ENCODE measurements at regions not wholly inside any gene's neighbourhood (a gene's known extent, or its start where the extent isn't known, plus 50 kb on each side); places are given as distances from the start of the nearest gene placed in this dataset.

DNA sequence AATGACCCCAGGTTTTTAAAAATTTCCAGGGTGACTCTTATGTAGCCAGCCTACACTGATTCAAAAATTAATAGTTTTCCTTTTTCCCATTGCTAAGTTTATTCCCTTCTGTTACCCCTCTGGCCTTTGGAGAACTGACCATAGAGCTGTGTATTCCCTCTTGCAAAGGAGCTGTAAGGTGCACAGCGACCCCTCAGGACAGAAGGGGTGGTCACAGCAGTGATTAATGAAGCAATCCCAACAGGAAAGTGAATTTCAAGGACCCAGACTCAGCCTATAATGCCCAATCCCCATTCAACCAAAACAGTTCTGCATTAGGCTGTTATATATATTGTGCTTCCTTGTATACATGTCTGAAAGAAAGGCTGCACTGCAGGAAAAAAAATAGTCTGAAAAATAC is 147.1 kb downstream of the WT1 start:
- no peak overlapping the region for H3K4me3 ChIP-seq (ENCODE audit: low read depth in 2 of 2, low read length in 1 of 2)
- no peaks in the 10 kb centered on the region for H3K9me3 ChIP-seq
- H3K79me2 ChIP-seq (ENCODE audit: insufficient read depth), result no peaks in the 10 kb centered on the region
- H3K27ac ChIP-seq (ENCODE audit: low read depth in 2 of 2, low read length in 1 of 2), result no peak overlapping the region
- no peaks in the 10 kb centered on the region for H4K20me1 ChIP-seq (ENCODE audit: insufficient read depth)
- POLR2A ChIA-PET, result no interaction called here
- peaks cover 5% of the 10 kb centered on the region; the same call in 1 of the 2 replicates for H3K27me3 ChIP-seq (ENCODE audit: insufficient read depth)
- TF ChIP-seq ELF1 (IDR thresholded peaks at IDR 0.05) (no peak), RCOR1 (IDR thresholded peaks at IDR 0.05; ENCODE audit: low read length) (no peak), FOXM1 (IDR thresholded peaks at IDR 0.05; ENCODE audit: low read depth) (no peak), NFIC (IDR thresholded peaks at IDR 0.05; ENCODE audit: borderline replicate concordance) (no peak), TCF12 (IDR thresholded peaks at IDR 0.05) (no peak)
- TF ChIP-seq, protein P1, sequence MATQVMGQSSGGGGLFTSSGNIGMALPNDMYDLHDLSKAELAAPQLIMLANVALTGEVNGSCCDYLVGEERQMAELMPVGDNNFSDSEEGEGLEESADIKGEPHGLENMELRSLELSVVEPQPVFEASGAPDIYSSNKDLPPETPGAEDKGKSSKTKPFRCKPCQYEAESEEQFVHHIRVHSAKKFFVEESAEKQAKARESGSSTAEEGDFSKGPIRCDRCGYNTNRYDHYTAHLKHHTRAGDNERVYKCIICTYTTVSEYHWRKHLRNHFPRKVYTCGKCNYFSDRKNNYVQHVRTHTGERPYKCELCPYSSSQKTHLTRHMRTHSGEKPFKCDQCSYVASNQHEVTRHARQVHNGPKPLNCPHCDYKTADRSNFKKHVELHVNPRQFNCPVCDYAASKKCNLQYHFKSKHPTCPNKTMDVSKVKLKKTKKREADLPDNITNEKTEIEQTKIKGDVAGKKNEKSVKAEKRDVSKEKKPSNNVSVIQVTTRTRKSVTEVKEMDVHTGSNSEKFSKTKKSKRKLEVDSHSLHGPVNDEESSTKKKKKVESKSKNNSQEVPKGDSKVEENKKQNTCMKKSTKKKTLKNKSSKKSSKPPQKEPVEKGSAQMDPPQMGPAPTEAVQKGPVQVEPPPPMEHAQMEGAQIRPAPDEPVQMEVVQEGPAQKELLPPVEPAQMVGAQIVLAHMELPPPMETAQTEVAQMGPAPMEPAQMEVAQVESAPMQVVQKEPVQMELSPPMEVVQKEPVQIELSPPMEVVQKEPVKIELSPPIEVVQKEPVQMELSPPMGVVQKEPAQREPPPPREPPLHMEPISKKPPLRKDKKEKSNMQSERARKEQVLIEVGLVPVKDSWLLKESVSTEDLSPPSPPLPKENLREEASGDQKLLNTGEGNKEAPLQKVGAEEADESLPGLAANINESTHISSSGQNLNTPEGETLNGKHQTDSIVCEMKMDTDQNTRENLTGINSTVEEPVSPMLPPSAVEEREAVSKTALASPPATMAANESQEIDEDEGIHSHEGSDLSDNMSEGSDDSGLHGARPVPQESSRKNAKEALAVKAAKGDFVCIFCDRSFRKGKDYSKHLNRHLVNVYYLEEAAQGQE (IDR thresholded peaks at IDR 0.05; ENCODE audit: low read depth, low read length), result no peak
- TF ChIP-seq, protein P2, sequence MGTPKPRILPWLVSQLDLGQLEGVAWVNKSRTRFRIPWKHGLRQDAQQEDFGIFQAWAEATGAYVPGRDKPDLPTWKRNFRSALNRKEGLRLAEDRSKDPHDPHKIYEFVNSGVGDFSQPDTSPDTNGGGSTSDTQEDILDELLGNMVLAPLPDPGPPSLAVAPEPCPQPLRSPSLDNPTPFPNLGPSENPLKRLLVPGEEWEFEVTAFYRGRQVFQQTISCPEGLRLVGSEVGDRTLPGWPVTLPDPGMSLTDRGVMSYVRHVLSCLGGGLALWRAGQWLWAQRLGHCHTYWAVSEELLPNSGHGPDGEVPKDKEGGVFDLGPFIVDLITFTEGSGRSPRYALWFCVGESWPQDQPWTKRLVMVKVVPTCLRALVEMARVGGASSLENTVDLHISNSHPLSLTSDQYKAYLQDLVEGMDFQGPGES (IDR thresholded peaks at IDR 0.05; ENCODE audit: low read depth, low read length), result no peak
- TF ChIP-seq, protein P3, sequence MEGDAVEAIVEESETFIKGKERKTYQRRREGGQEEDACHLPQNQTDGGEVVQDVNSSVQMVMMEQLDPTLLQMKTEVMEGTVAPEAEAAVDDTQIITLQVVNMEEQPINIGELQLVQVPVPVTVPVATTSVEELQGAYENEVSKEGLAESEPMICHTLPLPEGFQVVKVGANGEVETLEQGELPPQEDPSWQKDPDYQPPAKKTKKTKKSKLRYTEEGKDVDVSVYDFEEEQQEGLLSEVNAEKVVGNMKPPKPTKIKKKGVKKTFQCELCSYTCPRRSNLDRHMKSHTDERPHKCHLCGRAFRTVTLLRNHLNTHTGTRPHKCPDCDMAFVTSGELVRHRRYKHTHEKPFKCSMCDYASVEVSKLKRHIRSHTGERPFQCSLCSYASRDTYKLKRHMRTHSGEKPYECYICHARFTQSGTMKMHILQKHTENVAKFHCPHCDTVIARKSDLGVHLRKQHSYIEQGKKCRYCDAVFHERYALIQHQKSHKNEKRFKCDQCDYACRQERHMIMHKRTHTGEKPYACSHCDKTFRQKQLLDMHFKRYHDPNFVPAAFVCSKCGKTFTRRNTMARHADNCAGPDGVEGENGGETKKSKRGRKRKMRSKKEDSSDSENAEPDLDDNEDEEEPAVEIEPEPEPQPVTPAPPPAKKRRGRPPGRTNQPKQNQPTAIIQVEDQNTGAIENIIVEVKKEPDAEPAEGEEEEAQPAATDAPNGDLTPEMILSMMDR (IDR thresholded peaks at IDR 0.05), result peak; percentile 12; the same call in 1 of the 2 replicates
- H3K9ac ChIP-seq, result no peak overlapping the region
- H3K4me2 ChIP-seq, result no peak overlapping the region
- H3F3A ChIP-seq (replicated peaks; ENCODE audit: insufficient read depth), result no peaks in the 10 kb centered on the region
- no peaks in the 10 kb centered on the region for H3K36me3 ChIP-seq (replicated peaks in 1 of 2; ENCODE audit: control insufficient read depth in 1 of 2, insufficient read depth in 2 of 2, low read length in 1 of 2)
- H3K9me2 ChIP-seq, result no peaks in the 10 kb centered on the region
- 0% methylated on average over 1 of the region's 1 CpG for WGBS (ENCODE audit: low lambda C conversion rate)
- CTCF ChIA-PET, result interaction anchor here (0.7 to 2.0 kb wide), 4 partner anchors 9 to 35 kb away, joined by 3 to 5 read pairs (median 4); no protein-coding TSS in a partner anchor
- DNase-seq, result no peak
- H2AFZ ChIP-seq (ENCODE audit: low read depth), result no peak overlapping the region
- no peaks in the 10 kb centered on the region for H3K4me1 ChIP-seq (ENCODE audit: control insufficient read depth in 1 of 2, insufficient read depth in 2 of 2, low read depth in 1 of 2, low read length in 1 of 2)

DNA sequence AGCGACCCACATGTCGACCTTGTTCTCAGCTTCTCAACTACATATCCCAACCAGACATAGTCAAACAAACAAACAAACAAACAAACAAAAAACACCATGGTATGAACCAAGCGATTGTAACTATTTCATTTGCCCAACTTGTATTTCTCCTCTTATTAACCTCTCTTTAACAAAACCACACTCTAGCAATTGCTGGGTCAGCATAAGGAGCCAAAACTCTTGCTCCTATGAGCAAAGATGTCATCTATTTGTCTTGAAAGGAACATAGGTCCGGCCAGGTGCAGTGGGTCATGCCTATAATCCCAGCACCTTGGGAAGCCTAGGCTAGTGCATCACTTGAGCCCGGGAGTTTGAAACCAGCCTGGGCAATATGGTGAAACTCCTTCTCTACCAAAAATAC is 145.6 kb downstream of the WT1 start:
- Histone ChIP-seq H3K4me3 (ENCODE audit: low read depth in 2 of 2, low read length in 1 of 2) (no peak overlapping the region), H3K27ac (ENCODE audit: low read depth in 2 of 2, low read length in 1 of 2) (no peak overlapping the region), H3K79me2 (ENCODE audit: insufficient read depth) (no peaks in the 10 kb centered on the region), H3F3A (replicated peaks; ENCODE audit: insufficient read depth) (no peaks in the 10 kb centered on the region), H4K20me1 (ENCODE audit: insufficient read depth) (no peaks in the 10 kb centered on the region), H3K4me2 (no peak overlapping the region), H3K9me2 (no peaks in the 10 kb centered on the region), H3K9ac (no peak overlapping the region), H3K36me3 (replicated peaks in 1 of 2; ENCODE audit: control insufficient read depth in 1 of 2, insufficient read depth in 2 of 2, low read length in 1 of 2) (no peaks in the 10 kb centered on the region), H3K9me3 (no peaks in the 10 kb centered on the region), H2AFZ (ENCODE audit: low read depth) (no peak overlapping the region), H3K27me3 (ENCODE audit: insufficient read depth) (peaks cover 5% of the 10 kb centered on the region; the same call in 1 of the 2 replicates), H3K4me1 (ENCODE audit: control insufficient read depth in 1 of 2, insufficient read depth in 2 of 2, low read depth in 1 of 2, low read length in 1 of 2) (no peaks in the 10 kb centered on the region)
- CTCF ChIA-PET, result interaction anchor here (0.7 to 1.6 kb wide), 3 partner anchors 8 to 1183 kb away, joined by 3 to 5 read pairs (median 3); no protein-coding TSS in a partner anchor
- POLR2A ChIA-PET, result no interaction called here
- WGBS (ENCODE audit: low lambda C conversion rate), result 4% methylated on average over 5 of the region's 5 CpGs
- DNase-seq, result no peak
- TF ChIP-seq, protein P4, sequence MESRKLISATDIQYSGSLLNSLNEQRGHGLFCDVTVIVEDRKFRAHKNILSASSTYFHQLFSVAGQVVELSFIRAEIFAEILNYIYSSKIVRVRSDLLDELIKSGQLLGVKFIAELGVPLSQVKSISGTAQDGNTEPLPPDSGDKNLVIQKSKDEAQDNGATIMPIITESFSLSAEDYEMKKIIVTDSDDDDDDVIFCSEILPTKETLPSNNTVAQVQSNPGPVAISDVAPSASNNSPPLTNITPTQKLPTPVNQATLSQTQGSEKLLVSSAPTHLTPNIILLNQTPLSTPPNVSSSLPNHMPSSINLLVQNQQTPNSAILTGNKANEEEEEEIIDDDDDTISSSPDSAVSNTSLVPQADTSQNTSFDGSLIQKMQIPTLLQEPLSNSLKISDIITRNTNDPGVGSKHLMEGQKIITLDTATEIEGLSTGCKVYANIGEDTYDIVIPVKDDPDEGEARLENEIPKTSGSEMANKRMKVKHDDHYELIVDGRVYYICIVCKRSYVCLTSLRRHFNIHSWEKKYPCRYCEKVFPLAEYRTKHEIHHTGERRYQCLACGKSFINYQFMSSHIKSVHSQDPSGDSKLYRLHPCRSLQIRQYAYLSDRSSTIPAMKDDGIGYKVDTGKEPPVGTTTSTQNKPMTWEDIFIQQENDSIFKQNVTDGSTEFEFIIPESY (IDR thresholded peaks at IDR 0.05; ENCODE audit: borderline replicate concordance, low read depth), result no peak
- TF ChIP-seq NFIC (IDR thresholded peaks at IDR 0.05; ENCODE audit: borderline replicate concordance) (no peak), JUND (IDR thresholded peaks at IDR 0.05) (no peak), EZH2phosphoT487 (IDR thresholded peaks at IDR 0.05; ENCODE audit: borderline replicate concordance, low read depth) (no peak), FOSL2 (IDR thresholded peaks at IDR 0.05; ENCODE audit: borderline replicate concordance, low read depth) (no peak), RXRA (IDR thresholded peaks at IDR 0.05; ENCODE audit: borderline replicate concordance, low read depth) (no peak), RAD21 (IDR thresholded peaks at IDR 0.05; ENCODE audit: low read length) (no peak), SMC3 (IDR thresholded peaks at IDR 0.05; ENCODE audit: low read depth, low read length) (no peak), FOXM1 (IDR thresholded peaks at IDR 0.05; ENCODE audit: low read depth) (no peak)
- TF ChIP-seq, protein P5, sequence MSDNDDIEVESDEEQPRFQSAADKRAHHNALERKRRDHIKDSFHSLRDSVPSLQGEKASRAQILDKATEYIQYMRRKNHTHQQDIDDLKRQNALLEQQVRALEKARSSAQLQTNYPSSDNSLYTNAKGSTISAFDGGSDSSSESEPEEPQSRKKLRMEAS (IDR thresholded peaks at IDR 0.05; ENCODE audit: low read depth), result no peak
- TF ChIP-seq, protein P6, sequence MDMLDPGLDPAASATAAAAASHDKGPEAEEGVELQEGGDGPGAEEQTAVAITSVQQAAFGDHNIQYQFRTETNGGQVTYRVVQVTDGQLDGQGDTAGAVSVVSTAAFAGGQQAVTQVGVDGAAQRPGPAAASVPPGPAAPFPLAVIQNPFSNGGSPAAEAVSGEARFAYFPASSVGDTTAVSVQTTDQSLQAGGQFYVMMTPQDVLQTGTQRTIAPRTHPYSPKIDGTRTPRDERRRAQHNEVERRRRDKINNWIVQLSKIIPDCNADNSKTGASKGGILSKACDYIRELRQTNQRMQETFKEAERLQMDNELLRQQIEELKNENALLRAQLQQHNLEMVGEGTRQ (IDR thresholded peaks at IDR 0.05; ENCODE audit: borderline replicate concordance, low read depth, low read length), result no peak
